ENCODE measurements at regions not wholly inside any gene's neighbourhood (a gene's known extent, or its start where the extent isn't known, plus 50 kb on each side); places are given as distances from the start of the nearest gene placed in this dataset.

DNA sequence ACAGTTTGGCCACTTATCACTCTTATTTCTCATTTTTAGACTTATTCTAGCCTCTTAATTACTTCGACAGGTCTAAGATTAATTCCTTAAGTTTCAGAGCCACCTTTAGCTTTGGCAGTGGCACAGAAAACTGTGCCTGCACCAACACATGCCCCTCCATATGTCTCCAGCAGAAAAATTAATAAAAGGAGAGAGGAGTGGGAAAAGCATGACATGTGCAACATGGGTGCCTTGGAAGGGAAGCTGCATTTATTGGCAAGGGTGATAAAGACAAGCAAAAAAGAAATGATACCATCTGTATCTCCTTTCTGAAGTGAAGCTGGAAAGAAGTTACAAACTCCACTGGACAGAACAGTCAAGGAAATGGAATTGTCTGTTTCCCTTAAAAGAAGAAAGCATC lies 121.7 kb upstream of the CFAP20DC start:
- TF ChIP-seq ZNF274 (IDR thresholded peaks at IDR 0.05; ENCODE audit: low read depth, low read length) (no peak), YY1 (IDR thresholded peaks at IDR 0.05; ENCODE audit: insufficient read depth, insufficient read length) (no peak), SUZ12 (IDR thresholded peaks at IDR 0.05; ENCODE audit: extremely low read depth, insufficient read depth, insufficient read length) (no peak)
